ENCODE measurements at regions not wholly inside any gene's neighbourhood (a gene's known extent, or its start where the extent isn't known, plus 50 kb on each side); places are given as distances from the start of the nearest gene placed in this dataset.

GRCh38 chr2:173547499-173547898 lies 192.8 kb downstream of the CDCA7 start:
- ChIA-PET CTCF (no interaction called here), POLR2A (ENCODE audit: low non-redundant PET) (no interaction called here)
- BruUV-seq (replicated peaks), result no TSS peak
- no peak for DNase-seq (ENCODE audit: low spot score)
- no peak for TF ChIP-seq EZH2 (IDR thresholded peaks at IDR 0.05; ENCODE audit: borderline replicate concordance, low read depth, low read length, poor library complexity, severe bottlenecking)
- no peak for TF ChIP-seq CTCF (conservative IDR thresholded peaks at IDR 0.05; ENCODE audit: low read depth, low read length)
- H3K27me3 ChIP-seq (replicated peaks; ENCODE audit: insufficient read depth, low read depth, low read length, poor library complexity), result peaks cover 18% of the 10 kb centered on the region
- H3K36me3 ChIP-seq (ENCODE audit: insufficient read depth, low read length, poor library complexity, severe bottlenecking), result no peaks in the 10 kb centered on the region
- H3K4me3 ChIP-seq (ENCODE audit: low read depth, low read length, poor library complexity, severe bottlenecking), result no peak overlapping the region
- no peaks in the 10 kb centered on the region for H3K4me1 ChIP-seq (ENCODE audit: insufficient read depth, low read length, poor library complexity, severe bottlenecking)
- no peak overlapping the region for H3K27ac ChIP-seq (ENCODE audit: low read depth, low read length, poor library complexity, severe bottlenecking)
- no peaks in the 10 kb centered on the region for H3K9me3 ChIP-seq (ENCODE audit: low read depth, low read length, poor library complexity, severe bottlenecking)
- intact Hi-C loops (cut with micrococcal nuclease; ENCODE audit: unreplicated experiment), result no loop called here

- no TSS peak for BruUV-seq (replicated peaks)
These were observed 195.5 kb downstream of the CDCA7 start for GRCh38 chr2:173550143-173550542.

GRCh38 chr2:173552531-173552930 lies 197.9 kb downstream of the CDCA7 start:
- H3K36me3 ChIP-seq (ENCODE audit: insufficient read depth, low read length, poor library complexity, severe bottlenecking), result no peaks in the 10 kb centered on the region
- H3K27me3 ChIP-seq (replicated peaks; ENCODE audit: insufficient read depth, low read depth, low read length, poor library complexity), result peaks cover 24% of the 10 kb centered on the region
- no peaks in the 10 kb centered on the region for H3K9me3 ChIP-seq (ENCODE audit: low read depth, low read length, poor library complexity, severe bottlenecking)
- peaks cover 8% of the 10 kb centered on the region for H3K4me1 ChIP-seq (ENCODE audit: insufficient read depth, low read length, poor library complexity, severe bottlenecking)
- DNase-seq (ENCODE audit: low spot score), result no peak
- ChIA-PET CTCF (interaction anchor here (0.5 kb wide), 1 partner anchor 79 kb away, joined by 6 read pairs; no protein-coding TSS in a partner anchor), POLR2A (ENCODE audit: low non-redundant PET) (interaction anchor here (0.6 kb wide), 1 partner anchor 157 kb away, joined by 5 read pairs; no protein-coding TSS in a partner anchor)
- TF ChIP-seq CTCF (conservative IDR thresholded peaks at IDR 0.05; ENCODE audit: low read depth, low read length), result no peak
- TF ChIP-seq EZH2 (IDR thresholded peaks at IDR 0.05; ENCODE audit: borderline replicate concordance, low read depth, low read length, poor library complexity, severe bottlenecking), result no peak
- no peak overlapping the region for H3K27ac ChIP-seq (ENCODE audit: low read depth, low read length, poor library complexity, severe bottlenecking)
- intact Hi-C loops (cut with micrococcal nuclease; ENCODE audit: unreplicated experiment), result no loop called here
- H3K4me3 ChIP-seq (ENCODE audit: low read depth, low read length, poor library complexity, severe bottlenecking), result no peak overlapping the region
- BruUV-seq (replicated peaks), result no TSS peak

More at GRCh38 chr2:173550143-173550542, 195.5 kb downstream of the CDCA7 start:
- Histone ChIP-seq H3K27me3 (replicated peaks; ENCODE audit: insufficient read depth, low read depth, low read length, poor library complexity) (peaks cover 19% of the 10 kb centered on the region), H3K9me3 (ENCODE audit: low read depth, low read length, poor library complexity, severe bottlenecking) (no peaks in the 10 kb centered on the region), H3K27ac (ENCODE audit: low read depth, low read length, poor library complexity, severe bottlenecking) (no peak overlapping the region), H3K4me3 (ENCODE audit: low read depth, low read length, poor library complexity, severe bottlenecking) (no peak overlapping the region), H3K36me3 (ENCODE audit: insufficient read depth, low read length, poor library complexity, severe bottlenecking) (no peaks in the 10 kb centered on the region), H3K4me1 (ENCODE audit: insufficient read depth, low read length, poor library complexity, severe bottlenecking) (peaks cover 8% of the 10 kb centered on the region)
- DNase-seq (ENCODE audit: low spot score), result peak; percentile 10
- intact Hi-C loops (cut with micrococcal nuclease; ENCODE audit: unreplicated experiment), result no loop called here
- POLR2A ChIA-PET (ENCODE audit: low non-redundant PET), result no interaction called here
- TF ChIP-seq CTCF (conservative IDR thresholded peaks at IDR 0.05; ENCODE audit: low read depth, low read length) (no peak), EZH2 (IDR thresholded peaks at IDR 0.05; ENCODE audit: borderline replicate concordance, low read depth, low read length, poor library complexity, severe bottlenecking) (no peak)
- CTCF ChIA-PET, result no interaction called here

All from A673 (cell line).